Activated CD4-positive, alpha-beta T cell treated with anti-CD3 and anti-CD28 coated beads for 36 hours (primary cell): ENCODE measurements at regions not wholly inside any gene's neighbourhood (a gene's known extent, or its start where the extent isn't known, plus 50 kb on each side); places are given as distances from the start of the nearest gene placed in this dataset.

Experiments used
- ATAC-seq: fragments of 200-7000 bp; cut with Tn5 transposase; one replicate; pipeline ENCODE4 v1.10.0; 2021; ENCODE audit warnings: mild to moderate bottlenecking, moderate library complexity
- CTCF ChIA-PET: fragments of 350-600 bp; sonication (Branson Sonifier 250); formaldehyde crosslinking; loops from one replicate; lab custom pipeline; 2021; ENCODE audit warnings: antibody characterized with exemption; lab: Charles Lee
- POLR2A ChIA-PET: fragments of 350-600 bp; sonication (Branson Sonifier 250); formaldehyde crosslinking; loops from one replicate; lab custom pipeline; 2021; ENCODE audit warnings: antibody characterized with exemption, inconsistent platforms; lab: Charles Lee
- DNase-seq: peaks from one replicate; pipeline ENCODE4 v3.0.0-alpha.2; 2020
- H3K27ac Mint-ChIP-seq: one replicate; pipeline ENCODE4 v1.8.0; 2021; ENCODE audit warnings: mixed read lengths
- H3K27me3 Mint-ChIP-seq: one replicate; pipeline ENCODE4 v1.8.0; 2021; ENCODE audit warnings: mixed read lengths
- H3K36me3 Mint-ChIP-seq: one replicate; pipeline ENCODE4 v1.8.0; 2021; ENCODE audit warnings: low read depth, mixed read lengths
- H3K4me1 Mint-ChIP-seq: one replicate; pipeline ENCODE4 v1.8.0; 2021; ENCODE audit warnings: mixed read lengths
- H3K4me3 Mint-ChIP-seq: one replicate; pipeline ENCODE4 v1.8.0; 2021; ENCODE audit warnings: mild to moderate bottlenecking, moderate library complexity, mixed read lengths
- H3K9me3 Mint-ChIP-seq: one replicate; pipeline ENCODE4 v1.8.0; 2021; ENCODE audit warnings: low read depth, mixed read lengths
- intact Hi-C, 2 experiments: fragments of 100-400 bp; cut with DNase I in 1 of 2; cut with micrococcal nuclease in 1 of 2; formaldehyde crosslinking; loops; one replicate each; pipeline versions ENCODE4 v1.14.2 to v1.15.1; 2022 to 2024; cut with DNase I, micrococcal nuclease

DNA sequence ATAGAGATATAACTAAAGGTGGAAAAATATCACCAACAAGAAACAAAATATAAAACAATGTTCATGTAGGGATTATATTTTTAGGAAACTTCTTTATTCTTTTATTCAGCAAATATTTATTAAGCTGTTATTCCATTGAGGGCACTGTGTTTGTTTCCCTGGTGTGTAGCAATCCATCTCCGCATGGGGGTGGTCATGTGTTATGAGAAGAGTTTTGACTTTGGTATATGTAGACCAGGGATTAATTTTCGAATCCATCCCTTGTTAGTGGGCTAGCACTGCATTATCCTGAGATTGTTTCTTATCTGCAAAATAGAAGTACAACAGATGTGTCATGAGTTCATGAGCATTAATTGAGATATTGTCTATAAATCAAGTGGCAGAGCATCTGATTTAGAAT lies 190.2 kb upstream of the LRRC7 start:
- peaks cover 2% of the 10 kb centered on the region for H3K27me3 Mint-ChIP-seq
- ATAC-seq, result no peak
- H3K36me3 Mint-ChIP-seq, result no peaks in the 10 kb centered on the region
- ChIA-PET CTCF (no interaction called here), POLR2A (no interaction called here)
- H3K9me3 Mint-ChIP-seq, result peaks cover 4% of the 10 kb centered on the region
- no peak for DNase-seq
- intact Hi-C loops, result no loop called here
- no peak overlapping the region for H3K27ac Mint-ChIP-seq
- no peak overlapping the region for H3K4me3 Mint-ChIP-seq
- H3K4me1 Mint-ChIP-seq, result no peaks in the 10 kb centered on the region

DNA sequence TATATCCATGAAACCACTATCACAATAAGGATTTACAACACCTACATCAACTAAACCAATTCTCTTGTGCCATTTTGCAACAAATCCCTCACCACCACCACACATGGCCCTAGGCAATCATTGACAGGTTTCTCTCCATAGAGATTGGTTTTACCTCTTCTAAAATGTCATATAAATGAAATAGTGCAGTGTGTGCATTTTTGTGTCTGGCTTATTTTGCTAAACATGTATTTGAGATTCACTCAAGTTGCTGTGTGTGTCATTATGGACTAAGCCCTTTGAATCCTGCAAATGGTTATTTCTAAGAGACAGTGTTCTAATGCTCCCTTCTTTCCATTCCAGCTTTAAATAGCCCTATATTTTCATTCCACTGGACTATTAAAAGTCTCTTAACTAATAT lies 179.7 kb upstream of the LRRC7 start:
- POLR2A ChIA-PET, result no interaction called here
- H3K36me3 Mint-ChIP-seq, result no peaks in the 10 kb centered on the region

DNA sequence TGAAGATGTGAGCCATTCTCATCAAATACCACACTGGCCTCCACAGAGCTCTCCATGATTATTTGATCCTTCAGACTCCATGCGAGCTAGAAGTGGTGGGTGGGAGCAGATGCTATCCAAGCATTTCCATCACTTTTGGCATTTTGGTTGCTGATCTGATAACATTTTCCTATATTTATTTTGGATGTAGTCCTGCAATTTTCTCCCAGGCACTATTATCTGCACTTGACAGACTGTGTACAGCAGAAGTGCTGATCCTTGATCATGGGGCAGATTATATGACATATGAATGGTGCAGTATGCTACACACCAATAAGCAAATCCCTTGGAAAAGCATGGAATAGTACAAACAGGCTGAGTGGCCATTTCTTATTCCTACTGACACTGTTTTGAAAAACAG lies 167.6 kb upstream of the LRRC7 start:
- Mint-ChIP-seq H3K9me3 (peaks cover 10% of the 10 kb centered on the region), H3K4me3 (no peak overlapping the region), H3K4me1 (no peaks in the 10 kb centered on the region), H3K27me3 (no peaks in the 10 kb centered on the region), H3K36me3 (no peaks in the 10 kb centered on the region), H3K27ac (no peak overlapping the region)
- ChIA-PET POLR2A (no interaction called here), CTCF (no interaction called here)
- ATAC-seq, result no peak
- intact Hi-C loops, result no loop called here
- no peak for DNase-seq

More for the DNA sequence above, 179.7 kb upstream of the LRRC7 start:
- DNase-seq (no peak), ATAC-seq (no peak)
- Mint-ChIP-seq H3K9me3 (peaks cover 6% of the 10 kb centered on the region), H3K4me1 (no peaks in the 10 kb centered on the region), H3K4me3 (no peak overlapping the region), H3K27me3 (no peaks in the 10 kb centered on the region), H3K27ac (no peak overlapping the region)
- CTCF ChIA-PET, result no interaction called here
- intact Hi-C loops, result no loop called here

DNA sequence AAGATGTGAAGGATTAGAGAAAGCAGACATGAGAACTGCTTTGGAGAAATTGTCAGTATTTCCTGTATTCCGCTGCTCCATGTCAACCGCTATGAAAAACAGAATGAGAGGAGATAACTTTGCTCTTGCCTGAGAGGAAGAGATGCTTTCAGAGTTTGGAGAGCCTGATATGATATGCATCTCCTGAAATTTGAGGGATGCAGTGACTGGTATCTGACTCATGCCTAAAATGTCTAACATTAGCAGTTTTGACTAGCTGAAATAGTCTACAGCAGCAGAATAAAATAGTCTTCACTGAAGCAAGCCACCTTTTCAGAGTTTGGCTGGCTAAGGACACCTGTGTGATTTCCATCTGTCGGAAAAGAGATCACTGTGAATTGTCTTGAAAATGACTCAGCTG lies 165.8 kb upstream of the LRRC7 start:
- H3K36me3 Mint-ChIP-seq, result no peaks in the 10 kb centered on the region
- no peak for DNase-seq
- ATAC-seq, result no peak
- H3K27ac Mint-ChIP-seq, result no peak overlapping the region
- intact Hi-C loops, result no loop called here
- CTCF ChIA-PET, result no interaction called here
- H3K4me3 Mint-ChIP-seq, result no peak overlapping the region
- H3K27me3 Mint-ChIP-seq, result no peaks in the 10 kb centered on the region
- POLR2A ChIA-PET, result no interaction called here
- peaks cover 12% of the 10 kb centered on the region for H3K9me3 Mint-ChIP-seq
- H3K4me1 Mint-ChIP-seq, result no peaks in the 10 kb centered on the region

DNA sequence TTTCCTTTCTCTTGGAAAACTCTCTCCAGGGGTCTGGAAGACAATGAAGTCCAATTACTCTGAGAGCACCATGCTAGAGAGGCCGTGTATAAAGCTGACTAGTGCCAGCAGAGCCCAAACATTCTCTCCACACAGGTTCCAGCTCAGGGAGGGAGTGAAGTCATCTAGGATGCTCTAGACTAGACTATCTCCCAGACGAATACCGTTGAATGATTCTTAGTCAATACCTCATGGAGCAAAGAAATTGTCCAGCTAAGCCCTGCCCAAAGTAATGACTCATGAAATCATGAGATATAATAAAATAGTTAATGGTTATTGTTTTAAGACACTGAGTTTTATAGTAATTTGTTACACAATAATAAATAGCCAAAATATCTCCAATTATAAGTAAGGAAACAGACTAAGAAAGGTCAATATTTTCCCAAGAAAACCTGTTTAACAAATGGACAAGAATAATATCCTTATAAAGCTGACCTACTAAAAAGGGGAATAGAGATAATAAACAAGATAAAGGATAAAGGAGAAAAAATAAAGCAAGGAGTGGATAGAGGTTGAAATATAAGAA lies 163.9 kb upstream of the LRRC7 start:
- Mint-ChIP-seq H3K4me3 (no peak overlapping the region), H3K36me3 (no peaks in the 10 kb centered on the region), H3K27me3 (no peaks in the 10 kb centered on the region), H3K27ac (no peak overlapping the region), H3K4me1 (no peaks in the 10 kb centered on the region), H3K9me3 (peaks cover 12% of the 10 kb centered on the region)
- no peak for ATAC-seq
- ChIA-PET POLR2A (no interaction called here), CTCF (no interaction called here)
- no peak for DNase-seq
- intact Hi-C loops, result no loop called here

DNA sequence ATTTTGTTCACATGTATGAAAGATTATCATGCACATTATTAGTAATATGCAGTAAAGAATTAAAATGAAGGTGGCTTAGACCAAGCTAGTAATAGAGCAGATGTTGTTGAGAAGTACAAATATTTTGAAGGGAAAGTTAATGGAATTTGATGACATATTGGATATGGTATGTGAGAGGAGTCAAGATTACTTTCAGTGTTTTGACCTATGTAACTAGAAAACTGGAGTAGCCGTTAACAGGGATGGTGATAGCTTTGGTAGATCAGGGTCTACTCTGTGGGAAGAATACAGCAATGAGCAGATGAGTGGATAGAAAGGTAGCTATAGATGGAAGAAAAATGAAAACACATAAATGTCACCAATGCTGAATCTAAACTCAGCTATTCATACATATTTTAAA lies 163.2 kb upstream of the LRRC7 start:
- intact Hi-C loops, result no loop called here
- no peak for ATAC-seq
- H3K27me3 Mint-ChIP-seq, result no peaks in the 10 kb centered on the region
- H3K4me3 Mint-ChIP-seq, result no peak overlapping the region
- H3K9me3 Mint-ChIP-seq, result peaks cover 12% of the 10 kb centered on the region
- no peaks in the 10 kb centered on the region for H3K4me1 Mint-ChIP-seq
- no peak overlapping the region for H3K27ac Mint-ChIP-seq
- H3K36me3 Mint-ChIP-seq, result no peaks in the 10 kb centered on the region
- no peak for DNase-seq
- POLR2A ChIA-PET, result no interaction called here
- CTCF ChIA-PET, result no interaction called here

DNA sequence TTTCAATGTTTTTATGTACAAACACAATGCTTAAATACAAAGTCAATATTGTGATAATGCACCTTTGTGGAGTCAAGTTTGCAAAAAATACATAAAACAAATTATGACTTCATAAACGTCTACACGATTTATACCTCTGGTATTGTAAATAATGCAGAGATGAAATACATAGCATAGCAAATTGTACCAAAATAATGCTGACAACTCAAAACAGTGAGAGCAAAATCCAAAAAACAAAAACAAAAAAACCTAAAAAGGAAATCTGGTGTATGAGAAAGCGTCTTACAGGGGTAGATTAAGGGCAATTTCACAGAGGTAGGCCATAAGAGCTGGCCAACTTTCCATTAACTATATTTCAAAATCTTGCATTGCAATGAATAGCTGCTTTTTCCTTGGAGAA lies 161.5 kb upstream of the LRRC7 start:
- POLR2A ChIA-PET, result no interaction called here
- DNase-seq, result no peak
- Mint-ChIP-seq H3K36me3 (no peaks in the 10 kb centered on the region), H3K4me3 (no peak overlapping the region), H3K4me1 (no peaks in the 10 kb centered on the region), H3K9me3 (peaks cover 12% of the 10 kb centered on the region), H3K27me3 (no peaks in the 10 kb centered on the region), H3K27ac (no peak overlapping the region)
- no peak for ATAC-seq
- intact Hi-C loops, result no loop called here
- CTCF ChIA-PET, result no interaction called here

DNA sequence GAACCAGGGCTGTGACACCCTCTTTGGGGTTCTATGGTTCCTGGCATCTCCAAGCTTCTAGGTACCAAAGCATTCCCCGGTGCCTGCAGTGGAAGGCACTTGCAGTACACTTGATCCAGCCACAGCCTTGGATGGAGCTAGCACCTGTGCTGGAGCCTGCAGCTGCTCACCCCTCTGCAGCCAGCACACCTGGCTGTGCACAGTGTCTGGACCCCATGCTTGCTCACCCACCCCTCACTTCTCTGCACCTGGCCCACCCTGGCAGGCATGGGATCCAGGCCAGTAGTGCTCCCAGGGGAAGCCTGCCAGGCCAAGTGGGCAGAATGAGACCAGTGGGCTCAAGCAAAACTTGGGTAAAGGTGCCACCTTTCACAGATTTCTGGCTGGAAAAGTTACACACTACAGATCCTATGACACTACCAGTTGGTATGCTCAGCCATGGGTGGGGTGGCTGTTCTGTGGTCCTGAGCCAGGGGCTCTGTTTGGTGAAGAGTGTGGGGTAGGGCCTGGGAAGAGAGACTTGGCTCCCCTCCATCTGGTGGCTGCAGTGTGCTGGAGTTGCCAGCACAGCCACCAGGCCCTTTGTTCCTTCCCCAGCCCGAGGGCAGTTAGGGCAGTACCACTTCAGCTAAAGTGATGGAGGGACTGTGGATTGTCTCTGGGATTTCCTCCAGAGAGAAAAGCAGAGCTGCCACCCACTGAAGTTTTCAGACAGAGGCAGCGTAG lies 157.8 kb upstream of the LRRC7 start:
- no peaks in the 10 kb centered on the region for H3K36me3 Mint-ChIP-seq
- POLR2A ChIA-PET, result no interaction called here

GRCh38 chr1:69410457-69410850 lies 157.3 kb upstream of the LRRC7 start:
- ATAC-seq (no peak), DNase-seq (no peak)
- Mint-ChIP-seq H3K9me3 (peaks cover 4% of the 10 kb centered on the region), H3K27me3 (no peaks in the 10 kb centered on the region), H3K4me1 (no peaks in the 10 kb centered on the region), H3K36me3 (no peaks in the 10 kb centered on the region), H3K4me3 (no peak overlapping the region), H3K27ac (no peak overlapping the region)
- ChIA-PET POLR2A (no interaction called here), CTCF (no interaction called here)
- intact Hi-C loops, result no loop called here

More for the DNA sequence above, 157.8 kb upstream of the LRRC7 start:
- intact Hi-C loops, result no loop called here
- Mint-ChIP-seq H3K9me3 (peaks cover 4% of the 10 kb centered on the region), H3K27me3 (no peaks in the 10 kb centered on the region), H3K4me3 (no peak overlapping the region), H3K27ac (no peak overlapping the region), H3K4me1 (no peaks in the 10 kb centered on the region)
- DNase-seq (no peak), ATAC-seq (no peak)
- CTCF ChIA-PET, result no interaction called here

DNA sequence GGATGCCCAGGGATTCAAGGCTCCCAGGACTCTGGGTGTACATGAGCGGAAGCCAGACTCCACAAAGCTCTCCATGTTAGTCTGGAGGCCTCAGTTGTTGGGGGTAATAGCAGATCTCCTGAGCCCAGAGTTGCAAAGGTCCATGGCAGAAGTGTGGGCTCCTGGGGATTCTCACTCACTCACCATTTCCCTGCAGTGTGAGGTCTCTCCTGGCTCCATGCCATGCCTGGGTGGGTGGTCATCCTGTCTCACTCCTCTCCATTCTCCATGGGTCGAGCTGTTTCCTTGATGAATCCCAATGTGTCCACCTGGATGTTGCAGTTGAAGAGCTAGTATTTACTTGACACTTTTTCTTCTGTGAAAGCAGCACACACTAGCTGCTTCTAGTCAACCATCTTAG lies 156.8 kb upstream of the LRRC7 start:
- CTCF ChIA-PET, result no interaction called here
- H3K27ac Mint-ChIP-seq, result no peak overlapping the region
- H3K4me3 Mint-ChIP-seq, result no peak overlapping the region
- no peaks in the 10 kb centered on the region for H3K27me3 Mint-ChIP-seq
- intact Hi-C loops, result no loop called here
- H3K9me3 Mint-ChIP-seq, result peaks cover 4% of the 10 kb centered on the region
- ATAC-seq (no peak), DNase-seq (no peak)
- H3K4me1 Mint-ChIP-seq, result no peaks in the 10 kb centered on the region
- H3K36me3 Mint-ChIP-seq, result no peaks in the 10 kb centered on the region
- POLR2A ChIA-PET, result no interaction called here

DNA sequence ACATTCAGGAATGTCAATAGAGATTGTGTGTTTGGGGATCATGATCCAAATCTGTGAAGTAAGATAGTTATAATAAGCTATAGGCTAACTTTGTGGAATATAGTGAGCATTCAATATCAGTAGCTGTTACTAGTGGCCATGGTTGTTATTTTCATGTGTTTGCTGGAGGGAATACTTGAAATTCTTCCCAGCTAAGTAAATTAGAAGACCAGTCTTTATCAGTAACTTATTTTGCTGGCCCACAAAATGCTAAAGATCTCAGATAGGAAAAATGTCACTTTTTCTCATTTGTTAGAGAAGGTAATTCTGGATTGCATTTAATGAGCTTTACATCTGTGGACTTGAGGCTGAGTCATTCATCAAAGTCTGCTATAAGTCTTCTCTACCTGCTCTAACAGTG lies 156.1 kb upstream of the LRRC7 start:
- ChIA-PET POLR2A (no interaction called here), CTCF (interaction anchor here (0.6 kb wide), 1 partner anchor 17 kb away, joined by 3 read pairs; no protein-coding TSS in a partner anchor)
- DNase-seq, result no peak
- Mint-ChIP-seq H3K36me3 (no peaks in the 10 kb centered on the region), H3K9me3 (peaks cover 2% of the 10 kb centered on the region), H3K4me1 (no peaks in the 10 kb centered on the region), H3K27ac (no peak overlapping the region), H3K4me3 (no peak overlapping the region), H3K27me3 (no peaks in the 10 kb centered on the region)
- intact Hi-C loops, result no loop called here
- no peak for ATAC-seq

GRCh38 chr1:69413129-69413528 lies 154.6 kb upstream of the LRRC7 start:
- no peak for ATAC-seq
- no peak overlapping the region for H3K27ac Mint-ChIP-seq
- H3K4me3 Mint-ChIP-seq, result no peak overlapping the region
- no peaks in the 10 kb centered on the region for H3K36me3 Mint-ChIP-seq
- no peaks in the 10 kb centered on the region for H3K4me1 Mint-ChIP-seq
- ChIA-PET CTCF (no interaction called here), POLR2A (no interaction called here)
- H3K27me3 Mint-ChIP-seq, result no peaks in the 10 kb centered on the region
- peaks cover under 1% of the 10 kb centered on the region for H3K9me3 Mint-ChIP-seq
- intact Hi-C loops, result no loop called here
- no peak for DNase-seq
